Lower leg skin (tissue), 3 donors: ENCODE measurements at regions not wholly inside any gene's neighbourhood (a gene's known extent, or its start where the extent isn't known, plus 50 kb on each side); places are given as distances from the start of the nearest gene placed in this dataset.

Experiments
- POLR2A ChIP-seq, 2 donors: fragments of 450-650 bp; IDR thresholded peaks; one replicate each; pipeline ENCODE4 v1.6.1; 2016 to 2017; ENCODE audit warnings: antibody characterized with exemption in 2 of 2, mild to moderate bottlenecking in 1 of 2, moderate library complexity in 1 of 2
- TF ChIP-seq, protein P1 (sequence below), 3 donors: fragments of 450-650 bp; IDR thresholded peaks; one replicate each; pipeline ENCODE4 v1.5.1; 2016; ENCODE audit warnings: antibody characterized with exemption in 3 of 3, mild to moderate bottlenecking in 3 of 3, moderate library complexity in 2 of 3

DNA sequence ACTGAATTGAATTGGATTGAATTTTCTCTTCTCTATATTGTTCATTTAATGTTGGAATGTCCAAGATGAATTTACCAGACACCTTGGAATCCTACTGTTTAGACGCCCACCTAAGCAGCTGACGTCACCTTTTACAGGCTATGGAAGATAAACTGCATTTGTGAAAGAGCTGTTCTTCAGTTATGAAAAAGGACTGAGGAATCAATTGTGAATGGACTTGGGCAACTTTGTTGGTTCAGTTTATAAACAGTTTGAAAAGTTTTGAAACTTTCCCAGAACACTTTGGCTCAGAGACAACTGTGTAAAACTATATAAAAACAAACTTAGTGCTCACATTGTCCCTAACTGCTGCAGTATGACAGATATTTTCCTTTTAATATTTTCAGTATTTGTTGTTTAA lies 590.8 kb upstream of the SPRY2 start:
- no peak for TF ChIP-seq POLR2A (IDR thresholded peaks at IDR 0.05)
- TF ChIP-seq, protein P1, sequence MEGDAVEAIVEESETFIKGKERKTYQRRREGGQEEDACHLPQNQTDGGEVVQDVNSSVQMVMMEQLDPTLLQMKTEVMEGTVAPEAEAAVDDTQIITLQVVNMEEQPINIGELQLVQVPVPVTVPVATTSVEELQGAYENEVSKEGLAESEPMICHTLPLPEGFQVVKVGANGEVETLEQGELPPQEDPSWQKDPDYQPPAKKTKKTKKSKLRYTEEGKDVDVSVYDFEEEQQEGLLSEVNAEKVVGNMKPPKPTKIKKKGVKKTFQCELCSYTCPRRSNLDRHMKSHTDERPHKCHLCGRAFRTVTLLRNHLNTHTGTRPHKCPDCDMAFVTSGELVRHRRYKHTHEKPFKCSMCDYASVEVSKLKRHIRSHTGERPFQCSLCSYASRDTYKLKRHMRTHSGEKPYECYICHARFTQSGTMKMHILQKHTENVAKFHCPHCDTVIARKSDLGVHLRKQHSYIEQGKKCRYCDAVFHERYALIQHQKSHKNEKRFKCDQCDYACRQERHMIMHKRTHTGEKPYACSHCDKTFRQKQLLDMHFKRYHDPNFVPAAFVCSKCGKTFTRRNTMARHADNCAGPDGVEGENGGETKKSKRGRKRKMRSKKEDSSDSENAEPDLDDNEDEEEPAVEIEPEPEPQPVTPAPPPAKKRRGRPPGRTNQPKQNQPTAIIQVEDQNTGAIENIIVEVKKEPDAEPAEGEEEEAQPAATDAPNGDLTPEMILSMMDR (IDR thresholded peaks at IDR 0.05): no peak
